Dedifferentiated amniotic fluid mesenchymal stem cell (primary cell): ENCODE measurements at regions not wholly inside any gene's neighbourhood (a gene's known extent, or its start where the extent isn't known, plus 50 kb on each side); places are given as distances from the start of the nearest gene placed in this dataset.

Source experiments
- DNase-seq: peaks from one replicate; pipeline ENCODE4 v3.0.0-alpha.2; 2016; ENCODE audit errors: extremely low spot score

GRCh38 chr16:6512512-6512911 lies 820.1 kb upstream of the RBFOX1 start:
- no peak for DNase-seq

GRCh38 chr16:6510261-6510660 lies 822.4 kb upstream of the RBFOX1 start:
- no peak for DNase-seq

GRCh38 chr16:6499413-6499812 lies 833.2 kb upstream of the RBFOX1 start:
- DNase-seq, result no peak

GRCh38 chr16:6498858-6499257 lies 833.8 kb upstream of the RBFOX1 start:
- no peak for DNase-seq

- DNase-seq, result no peak
These were observed 835.6 kb upstream of the RBFOX1 start for GRCh38 chr16:6496996-6497395.

GRCh38 chr16:6495486-6496210 lies 837.0 kb upstream of the RBFOX1 start:
- DNase-seq, result no peak

GRCh38 chr16:6494716-6495115 lies 837.9 kb upstream of the RBFOX1 start:
- no peak for DNase-seq

- DNase-seq, result no peak
These were observed 839.1 kb upstream of the RBFOX1 start for GRCh38 chr16:6493555-6493954.

GRCh38 chr16:6492742-6493141 lies 839.9 kb upstream of the RBFOX1 start:
- DNase-seq, result no peak

GRCh38 chr16:6484935-6485334 lies 847.7 kb upstream of the RBFOX1 start:
- no peak for DNase-seq

- no peak for DNase-seq
These were observed 848.6 kb upstream of the RBFOX1 start for GRCh38 chr16:6484081-6484480.

- no peak for DNase-seq
These were observed 849.1 kb upstream of the RBFOX1 start for GRCh38 chr16:6483469-6484033.

- DNase-seq, result no peak
These were observed 849.8 kb upstream of the RBFOX1 start for GRCh38 chr16:6482696-6483468.

GRCh38 chr16:6481894-6482293 lies 850.8 kb upstream of the RBFOX1 start:
- no peak for DNase-seq

- no peak for DNase-seq
These were observed 878.9 kb upstream of the RBFOX1 start for GRCh38 chr16:6453742-6454141.

GRCh38 chr16:6447021-6447790 lies 885.4 kb upstream of the RBFOX1 start:
- DNase-seq, result no peak

- DNase-seq, result no peak
These were observed 886.3 kb upstream of the RBFOX1 start for GRCh38 chr16:6446370-6446769.

GRCh38 chr16:6439129-6439528 lies 893.5 kb upstream of the RBFOX1 start:
- DNase-seq, result no peak

GRCh38 chr16:6428861-6429260 lies 903.8 kb upstream of the RBFOX1 start:
- DNase-seq, result no peak

- no peak for DNase-seq
These were observed 905.0 kb upstream of the RBFOX1 start for GRCh38 chr16:6427621-6428020.

GRCh38 chr16:6407596-6407995 lies 925.0 kb upstream of the RBFOX1 start:
- DNase-seq, result no peak

GRCh38 chr16:6406028-6406427 lies 926.6 kb upstream of the RBFOX1 start:
- DNase-seq, result no peak
